ENCODE measurements at regions not wholly inside any gene's neighbourhood (a gene's known extent, or its start where the extent isn't known, plus 50 kb on each side); places are given as distances from the start of the nearest gene placed in this dataset.
A peak's percentile ranks its signal among the peaks of the same experiment; 100 is the strongest.

DNA sequence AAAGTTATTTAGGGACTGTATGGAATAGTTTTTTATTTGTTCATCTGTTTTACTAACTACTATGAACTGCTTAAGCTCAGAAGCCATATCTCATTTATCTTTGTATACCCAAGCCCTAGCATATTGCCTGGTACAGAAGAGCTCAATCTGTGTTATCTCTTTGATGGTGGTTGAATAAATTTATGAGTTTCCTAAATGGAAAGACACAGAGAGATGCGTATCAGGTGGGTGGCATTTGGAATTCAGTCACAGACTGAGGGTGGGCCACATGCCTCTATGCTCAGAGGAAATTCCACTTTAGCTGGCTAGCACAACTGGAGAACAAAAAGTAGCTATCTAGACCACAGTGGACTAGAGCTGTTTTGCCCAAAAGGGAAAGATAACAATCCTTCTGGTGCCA, 145.5 kb downstream of the SLC6A15 start:
- TF ChIP-seq, protein P1, sequence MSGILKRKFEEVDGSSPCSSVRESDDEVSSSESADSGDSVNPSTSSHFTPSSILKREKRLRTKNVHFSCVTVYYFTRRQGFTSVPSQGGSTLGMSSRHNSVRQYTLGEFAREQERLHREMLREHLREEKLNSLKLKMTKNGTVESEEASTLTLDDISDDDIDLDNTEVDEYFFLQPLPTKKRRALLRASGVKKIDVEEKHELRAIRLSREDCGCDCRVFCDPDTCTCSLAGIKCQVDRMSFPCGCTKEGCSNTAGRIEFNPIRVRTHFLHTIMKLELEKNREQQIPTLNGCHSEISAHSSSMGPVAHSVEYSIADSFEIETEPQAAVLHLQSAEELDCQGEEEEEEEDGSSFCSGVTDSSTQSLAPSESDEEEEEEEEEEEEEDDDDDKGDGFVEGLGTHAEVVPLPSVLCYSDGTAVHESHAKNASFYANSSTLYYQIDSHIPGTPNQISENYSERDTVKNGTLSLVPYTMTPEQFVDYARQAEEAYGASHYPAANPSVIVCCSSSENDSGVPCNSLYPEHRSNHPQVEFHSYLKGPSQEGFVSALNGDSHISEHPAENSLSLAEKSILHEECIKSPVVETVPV (CRISPR knock-in tag; IDR thresholded peaks at IDR 0.05), result no peak
- TF ChIP-seq RARB (CRISPR knock-in tag; IDR thresholded peaks at IDR 0.05) (no peak), TCF4 (CRISPR knock-in tag; IDR thresholded peaks at IDR 0.05; ENCODE audit: borderline replicate concordance) (peak; percentile 65), ISL1 (CRISPR knock-in tag; IDR thresholded peaks at IDR 0.05) (peak; percentile 47), TOX (CRISPR knock-in tag; IDR thresholded peaks at IDR 0.05; ENCODE audit: borderline replicate concordance) (no peak), ZC3H10 (CRISPR knock-in tag; IDR thresholded peaks at IDR 0.05) (no peak)
- TF ChIP-seq, protein P2, sequence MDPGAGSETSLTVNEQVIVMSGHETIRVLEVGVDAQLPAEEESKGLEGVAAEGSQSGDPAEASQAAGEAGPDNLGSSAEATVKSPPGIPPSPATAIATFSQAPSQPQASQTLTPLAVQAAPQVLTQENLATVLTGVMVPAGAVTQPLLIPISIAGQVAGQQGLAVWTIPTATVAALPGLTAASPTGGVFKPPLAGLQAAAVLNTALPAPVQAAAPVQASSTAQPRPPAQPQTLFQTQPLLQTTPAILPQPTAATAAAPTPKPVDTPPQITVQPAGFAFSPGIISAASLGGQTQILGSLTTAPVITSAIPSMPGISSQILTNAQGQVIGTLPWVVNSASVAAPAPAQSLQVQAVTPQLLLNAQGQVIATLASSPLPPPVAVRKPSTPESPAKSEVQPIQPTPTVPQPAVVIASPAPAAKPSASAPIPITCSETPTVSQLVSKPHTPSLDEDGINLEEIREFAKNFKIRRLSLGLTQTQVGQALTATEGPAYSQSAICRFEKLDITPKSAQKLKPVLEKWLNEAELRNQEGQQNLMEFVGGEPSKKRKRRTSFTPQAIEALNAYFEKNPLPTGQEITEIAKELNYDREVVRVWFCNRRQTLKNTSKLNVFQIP (CRISPR knock-in tag; IDR thresholded peaks at IDR 0.05; ENCODE audit: borderline replicate concordance, low read depth), result no peak
- no peak for ATAC-seq

DNA sequence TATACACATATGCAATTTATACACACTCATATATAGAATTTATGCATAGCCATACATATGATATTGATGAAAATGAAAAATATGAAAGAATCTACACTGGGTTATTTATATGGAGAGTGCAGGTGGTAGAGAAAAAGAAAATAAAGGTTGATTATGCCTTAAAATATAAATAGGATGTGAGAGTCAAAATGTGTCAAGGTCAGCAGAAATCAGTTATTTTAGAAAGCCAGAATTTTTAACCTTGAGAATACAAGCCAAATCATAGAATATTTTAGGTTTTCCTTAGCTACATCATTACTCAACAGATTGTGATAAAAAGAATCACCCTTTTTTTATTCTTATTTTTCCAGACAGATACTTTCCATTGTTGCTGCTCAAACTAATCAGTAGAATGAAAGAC, 146.2 kb downstream of the SLC6A15 start:
- no peak for ATAC-seq
- TF ChIP-seq OSR1 (CRISPR knock-in tag; IDR thresholded peaks at IDR 0.05) (no peak), ZNF565 (CRISPR knock-in tag; conservative IDR thresholded peaks at IDR 0.05; ENCODE audit: low read depth) (no peak)

DNA sequence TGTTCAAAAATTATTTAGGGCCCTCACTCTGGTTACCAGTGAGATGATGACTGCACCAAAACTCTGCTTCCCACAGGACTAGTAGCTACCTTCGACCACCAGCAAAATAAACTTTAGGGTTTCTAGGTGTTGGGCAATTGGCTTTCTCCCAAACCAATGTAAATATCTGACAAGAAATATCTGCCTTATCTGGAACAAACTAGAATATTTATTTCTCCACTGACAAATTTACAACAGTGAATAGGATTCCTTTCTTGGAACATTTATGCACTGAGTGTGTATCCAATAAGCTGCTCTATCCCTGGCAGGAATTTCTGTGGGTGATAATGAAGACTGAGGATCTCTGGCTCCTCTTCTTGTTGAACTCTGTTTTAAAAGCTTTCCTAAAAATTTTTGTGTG, 148.6 kb downstream of the SLC6A15 start:
- TF ChIP-seq ISL1 (CRISPR knock-in tag; IDR thresholded peaks at IDR 0.05) (no peak), ZFP30 (CRISPR knock-in tag; IDR thresholded peaks at IDR 0.05) (no peak)
- no peak for ATAC-seq

DNA sequence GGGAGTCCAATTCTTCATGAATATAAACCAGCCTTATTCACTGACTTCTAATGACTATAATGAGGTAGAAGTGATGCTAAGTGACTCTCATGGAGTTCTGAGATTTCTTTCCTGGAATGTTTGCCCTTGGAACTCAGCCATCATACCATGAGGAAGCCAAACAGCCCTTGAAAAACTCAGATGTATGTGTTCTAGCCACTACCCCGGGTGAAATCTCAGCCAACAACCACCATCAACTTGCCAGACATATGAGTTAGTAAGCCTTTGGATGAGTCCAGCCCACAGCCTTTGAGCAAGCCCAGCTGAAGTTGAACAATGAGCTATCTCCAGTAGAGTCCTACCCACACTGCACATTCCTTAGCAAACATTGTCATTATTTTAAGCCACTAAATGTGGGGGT, 149.5 kb downstream of the SLC6A15 start:
- TF ChIP-seq ZNF565 (CRISPR knock-in tag; conservative IDR thresholded peaks at IDR 0.05; ENCODE audit: low read depth), result no peak
- no peak for TF ChIP-seq TOX (CRISPR knock-in tag; IDR thresholded peaks at IDR 0.05; ENCODE audit: borderline replicate concordance)
- no peak for TF ChIP-seq ZNF70 (CRISPR knock-in tag; IDR thresholded peaks at IDR 0.05)
- TF ChIP-seq ISL1 (CRISPR knock-in tag; IDR thresholded peaks at IDR 0.05), result no peak
- no peak for TF ChIP-seq TSHZ2 (CRISPR knock-in tag; IDR thresholded peaks at IDR 0.05)
- TF ChIP-seq OSR1 (CRISPR knock-in tag; IDR thresholded peaks at IDR 0.05), result no peak
- TF ChIP-seq ZNF8 (CRISPR knock-in tag; IDR thresholded peaks at IDR 0.05), result no peak
- no peak for TF ChIP-seq ZFP30 (CRISPR knock-in tag; IDR thresholded peaks at IDR 0.05)
- TF ChIP-seq, protein P3, sequence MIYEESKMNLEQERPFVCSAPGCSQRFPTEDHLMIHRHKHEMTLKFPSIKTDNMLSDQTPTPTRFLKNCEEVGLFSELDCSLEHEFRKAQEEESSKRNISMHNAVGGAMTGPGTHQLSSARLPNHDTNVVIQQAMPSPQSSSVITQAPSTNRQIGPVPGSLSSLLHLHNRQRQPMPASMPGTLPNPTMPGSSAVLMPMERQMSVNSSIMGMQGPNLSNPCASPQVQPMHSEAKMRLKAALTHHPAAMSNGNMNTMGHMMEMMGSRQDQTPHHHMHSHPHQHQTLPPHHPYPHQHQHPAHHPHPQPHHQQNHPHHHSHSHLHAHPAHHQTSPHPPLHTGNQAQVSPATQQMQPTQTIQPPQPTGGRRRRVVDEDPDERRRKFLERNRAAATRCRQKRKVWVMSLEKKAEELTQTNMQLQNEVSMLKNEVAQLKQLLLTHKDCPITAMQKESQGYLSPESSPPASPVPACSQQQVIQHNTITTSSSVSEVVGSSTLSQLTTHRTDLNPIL (CRISPR knock-in tag; IDR thresholded peaks at IDR 0.05; ENCODE audit: low read depth), result no peak
- no peak for TF ChIP-seq BACH2 (CRISPR knock-in tag; IDR thresholded peaks at IDR 0.05; ENCODE audit: borderline replicate concordance)
- peak; percentile 26; the same call in 1 of the 3 replicates for ATAC-seq

DNA sequence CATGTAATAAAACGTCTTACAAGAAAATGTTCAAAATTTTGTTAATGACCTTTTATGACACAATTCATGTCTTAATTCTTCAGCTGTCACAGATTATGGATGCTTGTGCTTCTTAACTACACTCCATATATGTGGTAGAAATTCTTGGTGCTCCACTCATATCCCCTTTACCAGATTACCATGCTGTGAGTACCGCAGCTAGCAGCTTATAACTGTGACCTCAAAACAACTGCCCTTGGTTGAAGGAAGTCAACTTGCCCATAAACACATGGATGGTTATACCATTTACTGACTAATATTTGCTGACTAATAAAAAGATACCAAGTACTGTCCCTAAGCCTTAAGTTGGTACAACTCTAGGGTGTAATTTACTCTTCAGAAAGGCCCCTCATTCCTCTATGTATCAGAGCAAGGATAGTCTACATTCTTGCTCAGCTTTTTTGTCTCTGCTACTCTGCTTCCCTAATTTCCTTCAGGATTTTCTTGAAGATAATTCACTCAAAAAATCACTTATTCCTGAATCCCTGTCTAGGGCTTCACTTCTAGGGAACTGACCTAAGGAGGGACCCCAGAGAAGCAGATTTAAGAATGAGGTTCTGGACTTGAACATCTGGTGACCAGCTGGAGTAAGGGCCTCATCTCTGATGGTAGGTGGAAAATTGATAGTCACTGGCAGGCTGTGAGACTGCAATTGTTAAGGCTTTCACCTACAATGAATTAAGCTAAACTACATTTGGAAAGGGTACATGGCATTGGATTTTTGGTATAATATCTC, 152.3 kb downstream of the SLC6A15 start:
- no peak for ATAC-seq

More for the DNA sequence above, 152.3 kb downstream of the SLC6A15 start:
- TF ChIP-seq SNAI2 (CRISPR knock-in tag; IDR thresholded peaks at IDR 0.05), result no peak
- TF ChIP-seq, protein P2 (CRISPR knock-in tag; IDR thresholded peaks at IDR 0.05; ENCODE audit: borderline replicate concordance, low read depth), result no peak
- TF ChIP-seq RARB (CRISPR knock-in tag; IDR thresholded peaks at IDR 0.05), result no peak
- no peak for TF ChIP-seq TCF4 (CRISPR knock-in tag; IDR thresholded peaks at IDR 0.05; ENCODE audit: borderline replicate concordance)
- TF ChIP-seq PATZ1 (CRISPR knock-in tag; IDR thresholded peaks at IDR 0.05; ENCODE audit: borderline replicate concordance), result no peak
- TF ChIP-seq BACH2 (CRISPR knock-in tag; IDR thresholded peaks at IDR 0.05; ENCODE audit: borderline replicate concordance), result no peak
- no peak for TF ChIP-seq ZFP3 (CRISPR knock-in tag; IDR thresholded peaks at IDR 0.05)
- TF ChIP-seq, protein P3 (CRISPR knock-in tag; IDR thresholded peaks at IDR 0.05; ENCODE audit: low read depth), result no peak

All from SK-N-SH treated with all-trans-retinoic acid at 6 μM for 48 hours (cell line).